Loucy (cell line): ENCODE measurements at regions not wholly inside any gene's neighbourhood (a gene's known extent, or its start where the extent isn't known, plus 50 kb on each side); places are given as distances from the start of the nearest gene placed in this dataset.

Experiments used
- H2AFZ ChIP-seq: fragments of 200-600 bp; sonication (generic); 2 replicates; pipeline ENCODE4 v1.6.0; 2016; ENCODE audit warnings: antibody characterized with exemption, mild to moderate bottlenecking, low read length, moderate library complexity
- H3F3A ChIP-seq: fragments of 200-600 bp; 2 replicates; pipeline ENCODE4 v1.6.0; 2016; ENCODE audit warnings: antibody characterized with exemption, low read depth, mild to moderate bottlenecking
- H3K27me3 ChIP-seq: fragments of 200-600 bp; sonication (generic); 2 replicates; pipeline ENCODE4 v1.6.1; 2014; ENCODE audit warnings: low read length, mild to moderate bottlenecking; ENCODE audit not compliant: insufficient read depth, poor library complexity, severe bottlenecking
- H3K36me3 ChIP-seq: fragments of 200-600 bp; sonication (generic); 2 replicates; pipeline ENCODE4 v1.6.1; 2016; ENCODE audit warnings: low read length; ENCODE audit not compliant: insufficient read depth
- H3K4me1 ChIP-seq: fragments of 200-600 bp; sonication (generic); 2 replicates; pipeline ENCODE4 v1.5.1; 2014; ENCODE audit warnings: low read length, mild to moderate bottlenecking; ENCODE audit not compliant: insufficient read depth, poor library complexity, severe bottlenecking
- H3K4me2 ChIP-seq: fragments of 200-600 bp; sonication (generic); 2 replicates; pipeline ENCODE4 v1.6.0; 2014; ENCODE audit warnings: antibody characterized with exemption, low read length, low read depth, mild to moderate bottlenecking; ENCODE audit not compliant: poor library complexity, severe bottlenecking
- H3K4me3 ChIP-seq: fragments of 200-600 bp; sonication (generic); 2 replicates; pipeline ENCODE4 v1.5.1; 2014; ENCODE audit warnings: low read length, mild to moderate bottlenecking, mixed read lengths; ENCODE audit not compliant: poor library complexity, severe bottlenecking
- H3K79me2 ChIP-seq: fragments of 200-600 bp; sonication (generic); 2 replicates; pipeline ENCODE4 v1.6.1; 2014; ENCODE audit warnings: low read length; ENCODE audit not compliant: insufficient read depth
- H3K9ac ChIP-seq: fragments of 200-600 bp; sonication (generic); 2 replicates; pipeline ENCODE4 v1.6.0; 2014; ENCODE audit warnings: mild to moderate bottlenecking, low read depth, low read length, moderate library complexity; ENCODE audit not compliant: poor library complexity, severe bottlenecking
- H3K9me2 ChIP-seq: fragments of 200-600 bp; sonication (generic); replicated peaks from 2 replicates; pipeline ENCODE4 v1.6.1; 2016; ENCODE audit warnings: low read depth, low read length, mixed read lengths
- H3K9me3 ChIP-seq: fragments of 200-600 bp; sonication (generic); 2 replicates; pipeline ENCODE4 v1.6.1; 2014; ENCODE audit warnings: mild to moderate bottlenecking, antibody characterized with exemption, low read length, low read depth; ENCODE audit not compliant: insufficient read depth
- H4K20me1 ChIP-seq: fragments of 200-600 bp; sonication (generic); 2 replicates; pipeline ENCODE4 v1.6.0; 2014; ENCODE audit warnings: antibody characterized with exemption, low read length, mild to moderate bottlenecking; ENCODE audit not compliant: insufficient read depth, poor library complexity, severe bottlenecking
- EZH2phosphoT487 ChIP-seq: fragments of 200-600 bp; IDR thresholded peaks from 2 replicates; pipeline ENCODE4 v1.6.1; 2018; ENCODE audit warnings: antibody characterized with exemption, mild to moderate bottlenecking, moderate library complexity, borderline replicate concordance
- TF ChIP-seq, protein P1 (sequence below): fragments of 200-600 bp; sonication (generic); conservative IDR thresholded peaks from 2 replicates; pipeline ENCODE4 v1.5.1; 2014; ENCODE audit warnings: mild to moderate bottlenecking, antibody characterized with exemption, low read length

DNA sequence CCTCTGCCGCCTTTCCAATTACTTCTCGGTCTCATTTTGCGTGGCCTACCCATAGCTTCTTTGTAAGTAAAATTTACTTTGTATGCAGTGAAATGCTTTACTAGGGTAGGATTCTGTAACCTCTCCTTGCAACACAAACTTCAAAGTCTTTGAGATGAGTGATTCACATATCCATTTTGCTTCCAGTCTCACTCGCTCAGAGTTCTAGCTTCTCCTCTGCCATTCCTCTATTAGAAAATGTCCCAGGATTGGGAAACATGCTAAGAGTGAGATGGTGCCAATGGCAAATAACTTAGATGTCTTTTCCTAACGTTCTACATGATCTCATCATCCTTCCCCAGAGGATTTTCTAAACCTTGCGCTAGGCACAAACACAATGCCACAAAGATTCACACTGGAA, 270.5 kb upstream of the SLC30A5 start:
- H3K9me2 ChIP-seq: no peaks in the 10 kb centered on the region
- no peaks in the 10 kb centered on the region for H3K4me1 ChIP-seq
- H3K36me3 ChIP-seq: no peaks in the 10 kb centered on the region
- no peak overlapping the region for H2AFZ ChIP-seq
- no peak overlapping the region for H3K4me2 ChIP-seq
- H4K20me1 ChIP-seq: no peaks in the 10 kb centered on the region
- H3K9ac ChIP-seq: no peak overlapping the region
- H3K9me3 ChIP-seq: no peaks in the 10 kb centered on the region
- H3K79me2 ChIP-seq: no peaks in the 10 kb centered on the region
- TF ChIP-seq, protein P1, sequence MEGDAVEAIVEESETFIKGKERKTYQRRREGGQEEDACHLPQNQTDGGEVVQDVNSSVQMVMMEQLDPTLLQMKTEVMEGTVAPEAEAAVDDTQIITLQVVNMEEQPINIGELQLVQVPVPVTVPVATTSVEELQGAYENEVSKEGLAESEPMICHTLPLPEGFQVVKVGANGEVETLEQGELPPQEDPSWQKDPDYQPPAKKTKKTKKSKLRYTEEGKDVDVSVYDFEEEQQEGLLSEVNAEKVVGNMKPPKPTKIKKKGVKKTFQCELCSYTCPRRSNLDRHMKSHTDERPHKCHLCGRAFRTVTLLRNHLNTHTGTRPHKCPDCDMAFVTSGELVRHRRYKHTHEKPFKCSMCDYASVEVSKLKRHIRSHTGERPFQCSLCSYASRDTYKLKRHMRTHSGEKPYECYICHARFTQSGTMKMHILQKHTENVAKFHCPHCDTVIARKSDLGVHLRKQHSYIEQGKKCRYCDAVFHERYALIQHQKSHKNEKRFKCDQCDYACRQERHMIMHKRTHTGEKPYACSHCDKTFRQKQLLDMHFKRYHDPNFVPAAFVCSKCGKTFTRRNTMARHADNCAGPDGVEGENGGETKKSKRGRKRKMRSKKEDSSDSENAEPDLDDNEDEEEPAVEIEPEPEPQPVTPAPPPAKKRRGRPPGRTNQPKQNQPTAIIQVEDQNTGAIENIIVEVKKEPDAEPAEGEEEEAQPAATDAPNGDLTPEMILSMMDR: no peak
- no peak for TF ChIP-seq EZH2phosphoT487
- H3K27me3 ChIP-seq: no peaks in the 10 kb centered on the region
- no peak overlapping the region for H3K4me3 ChIP-seq
- no peaks in the 10 kb centered on the region for H3F3A ChIP-seq

DNA sequence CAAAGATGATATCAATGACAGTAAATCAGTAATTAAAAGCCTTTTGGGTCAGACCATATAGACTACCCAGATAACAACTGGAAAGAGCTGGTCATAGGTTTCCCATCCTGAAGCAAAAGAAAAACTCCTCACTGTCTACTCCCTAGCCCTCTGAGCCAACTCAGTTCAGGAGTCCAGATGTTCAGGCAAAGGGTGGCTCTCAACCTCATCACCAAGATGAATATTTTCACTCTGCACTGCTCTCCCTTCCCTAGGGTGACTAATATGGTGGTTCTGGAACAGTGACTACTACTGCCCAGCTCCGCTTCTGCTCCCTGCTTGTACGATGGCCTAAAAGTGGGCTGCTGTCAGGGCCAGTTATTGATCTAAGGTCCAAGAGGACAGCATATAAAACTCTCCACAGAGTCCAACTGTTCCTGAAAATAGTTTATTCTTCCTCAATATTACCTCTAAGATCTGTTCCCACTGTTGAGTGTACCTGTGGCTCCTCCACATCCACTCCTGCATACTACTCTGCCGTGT, 263.4 kb upstream of the SLC30A5 start:
- H2AFZ ChIP-seq: no peak overlapping the region
- no peak overlapping the region for H3K4me3 ChIP-seq
- no peaks in the 10 kb centered on the region for H3K4me1 ChIP-seq
- H4K20me1 ChIP-seq: no peaks in the 10 kb centered on the region
- TF ChIP-seq, protein P1: no peak
- TF ChIP-seq EZH2phosphoT487: no peak
- H3K9me3 ChIP-seq: no peaks in the 10 kb centered on the region
- H3K9ac ChIP-seq: no peak overlapping the region
- H3K36me3 ChIP-seq: no peaks in the 10 kb centered on the region
- no peaks in the 10 kb centered on the region for H3K79me2 ChIP-seq
- H3K4me2 ChIP-seq: no peak overlapping the region
- no peaks in the 10 kb centered on the region for H3K9me2 ChIP-seq
- no peaks in the 10 kb centered on the region for H3K27me3 ChIP-seq
- no peaks in the 10 kb centered on the region for H3F3A ChIP-seq

DNA sequence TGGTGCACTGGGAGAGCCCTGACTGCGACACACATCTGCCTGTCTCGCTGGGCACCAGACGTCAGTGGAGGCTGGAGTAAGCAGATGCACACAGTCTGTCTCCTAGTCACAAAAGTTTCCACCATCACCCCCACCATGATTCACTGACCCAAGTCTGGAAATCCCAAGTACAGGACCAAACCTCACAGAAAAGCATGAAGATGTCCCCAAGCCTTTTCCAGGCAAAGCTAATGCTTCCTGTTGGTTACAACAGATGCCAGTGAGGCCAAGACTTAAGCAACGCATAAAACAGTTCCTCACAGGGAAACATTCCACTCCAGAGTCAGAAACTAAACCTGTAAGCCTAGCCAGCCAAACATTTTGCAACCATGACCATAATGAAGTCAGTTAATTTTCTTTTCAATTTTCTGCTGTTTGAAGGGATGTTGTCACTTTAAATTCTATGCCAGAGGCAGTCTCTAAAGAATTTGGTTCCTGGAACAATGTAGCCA, 259.3 kb upstream of the SLC30A5 start:
- no peak overlapping the region for H3K9ac ChIP-seq
- H3K79me2 ChIP-seq: no peaks in the 10 kb centered on the region
- H4K20me1 ChIP-seq: no peaks in the 10 kb centered on the region
- no peaks in the 10 kb centered on the region for H3F3A ChIP-seq
- no peak overlapping the region for H3K4me3 ChIP-seq
- TF ChIP-seq, protein P1: no peak
- TF ChIP-seq EZH2phosphoT487: no peak
- no peaks in the 10 kb centered on the region for H3K9me2 ChIP-seq
- H3K4me1 ChIP-seq: no peaks in the 10 kb centered on the region
- no peaks in the 10 kb centered on the region for H3K36me3 ChIP-seq
- H3K4me2 ChIP-seq: no peak overlapping the region
- no peak overlapping the region for H2AFZ ChIP-seq
- no peaks in the 10 kb centered on the region for H3K9me3 ChIP-seq
- H3K27me3 ChIP-seq: no peaks in the 10 kb centered on the region
